ENCODE measurements at regions not wholly inside any gene's neighbourhood (a gene's known extent, or its start where the extent isn't known, plus 50 kb on each side); places are given as distances from the start of the nearest gene placed in this dataset.

- no peak for TF ChIP-seq CTCF (IDR thresholded peaks at IDR 0.05; ENCODE audit: poor library complexity)
- TF ChIP-seq EZH2 (IDR thresholded peaks at IDR 0.05; ENCODE audit: borderline replicate concordance): no peak
- TF ChIP-seq EZH2phosphoT487 (IDR thresholded peaks at IDR 0.05; ENCODE audit: low read depth, severe bottlenecking, unreplicated experiment): no peak
These were observed 88.0 kb upstream of the RGS18 start for GRCh38 chr1:192070213-192070612.
